Testis (tissue), 2 donors: ENCODE measurements at regions not wholly inside any gene's neighbourhood (a gene's known extent, or its start where the extent isn't known, plus 50 kb on each side); places are given as distances from the start of the nearest gene placed in this dataset.

ENCODE experiments used
- CTCF ChIP-seq, 3 experiments: fragments of 450-650 bp in 2 of 3; fragments of 200-600 bp in 1 of 3; sonication (generic) in 1 of 3; IDR thresholded peaks; one replicate each; pipeline ENCODE4 v1.5.1; 2016 to 2019; ENCODE audit warnings: antibody characterized with exemption in 3 of 3, mild to moderate bottlenecking in 2 of 3, moderate library complexity in 1 of 3
- POLR2A ChIP-seq: fragments of 450-650 bp; IDR thresholded peaks from one replicate; pipeline ENCODE4 v1.6.1; 2017; ENCODE audit warnings: antibody characterized with exemption, mild to moderate bottlenecking, moderate library complexity

- TF ChIP-seq CTCF (IDR thresholded peaks at IDR 0.05) = no peak
- TF ChIP-seq POLR2A = no peak
Measured at GRCh38 chr19:28377077-28377476, 835.9 kb downstream of the UQCRFS1 start.
